Stomach (tissue), 8 donors: ENCODE measurements at regions not wholly inside any gene's neighbourhood (a gene's known extent, or its start where the extent isn't known, plus 50 kb on each side); places are given as distances from the start of the nearest gene placed in this dataset.
A peak's percentile ranks its signal among the peaks of the same experiment; 100 is the strongest.
"Not testable (repeated sequence)": the region's sequence is repeated elsewhere in the genome, so short reads cannot be mapped to it uniquely, and the experiment has no call there.

Source experiments
- DNase-seq, 2 donors: peaks; one replicate each; pipeline versions ENCODE4 v3.0.0 to v3.0.0-alpha.2; 2013 to 2019
- H3K27ac ChIP-seq, 5 donors: fragments of 200-600 bp in 4 of 5; sonication (generic) in 4 of 5; one replicate each; pipeline ENCODE4 v1.5.1; 2013 to 2019; ENCODE audit warnings: mild to moderate bottlenecking in 1 of 5, moderate library complexity in 1 of 5
- H3K27me3 ChIP-seq, 3 donors: fragments of 200-600 bp; sonication (generic); one replicate each; pipeline ENCODE4 v1.5.1; 2017 to 2019; ENCODE audit warnings: mixed run types in 1 of 3
- H3K36me3 ChIP-seq, 4 donors: fragments of 200-600 bp; sonication (generic); 1 replicate in 3 of 4; 2 replicates in 1 of 4; pipeline ENCODE4 v1.5.1; 2016 to 2019
- H3K4me1 ChIP-seq, 4 donors: fragments of 200-600 bp; sonication (generic); one replicate each; pipeline ENCODE4 v1.5.1; 2016 to 2019
- H3K4me3 ChIP-seq, 4 donors: fragments of 200-600 bp; sonication (generic) in 3 of 4; one replicate each; pipeline ENCODE4 v1.5.1; 2016 to 2019; ENCODE audit warnings: mild to moderate bottlenecking in 1 of 4
- H3K9me3 ChIP-seq, 4 donors: fragments of 200-600 bp; sonication (generic); one replicate each; pipeline ENCODE4 v1.5.1; 2016 to 2019
- EP300 ChIP-seq: sonication (generic); formaldehyde crosslinking; IDR thresholded peaks from one replicate; pipeline ENCODE4 v1.6.1; 2017; ENCODE audit warnings: antibody characterized with exemption
- POLR2A ChIP-seq, 4 donors: fragments of 450-650 bp; IDR thresholded peaks; one replicate each; pipeline ENCODE4 v1.6.1; 2016; ENCODE audit warnings: antibody characterized with exemption in 4 of 4, control low read depth in 2 of 4, mild to moderate bottlenecking in 1 of 4, moderate library complexity in 1 of 4
- POLR2AphosphoS5 ChIP-seq, 3 donors: sonication (generic); formaldehyde crosslinking; IDR thresholded peaks; one replicate each; pipeline ENCODE4 v1.6.1; 2016; ENCODE audit warnings: antibody characterized with exemption in 3 of 3
- WGBS, 5 donors: extraction: QIAGEN DNeasy Blood & Tissue Kit in 3 of 5; methylation state at CpG; one replicate each; pipeline versions ENCODE4 v1.1.5 to v1.1.7; 2013 to 2018; 5-methylcytosine and 5-hydroxymethylcytosine counted together
- intact Hi-C: fragments of 100-400 bp; cut with DNase I; formaldehyde crosslinking; loops from one replicate; pipeline ENCODE4 v1.15.1; 2023; ENCODE audit warnings: low total_unique reads
- TF ChIP-seq, protein P1 (sequence below), 7 experiments: fragments of 450-650 bp in 4 of 7; fragments of 200-600 bp in 3 of 7; sonication (generic) in 3 of 7; IDR thresholded peaks; one replicate each; pipeline ENCODE4 v1.5.1; 2016 to 2019; ENCODE audit warnings: antibody characterized with exemption in 7 of 7, control low read depth in 2 of 7, mild to moderate bottlenecking in 1 of 7
- donor health status: healthy with polysubstance abuse.
- donor health status: Bipolar disorder and iron deficiency.
- donor health status: healthy.

DNA sequence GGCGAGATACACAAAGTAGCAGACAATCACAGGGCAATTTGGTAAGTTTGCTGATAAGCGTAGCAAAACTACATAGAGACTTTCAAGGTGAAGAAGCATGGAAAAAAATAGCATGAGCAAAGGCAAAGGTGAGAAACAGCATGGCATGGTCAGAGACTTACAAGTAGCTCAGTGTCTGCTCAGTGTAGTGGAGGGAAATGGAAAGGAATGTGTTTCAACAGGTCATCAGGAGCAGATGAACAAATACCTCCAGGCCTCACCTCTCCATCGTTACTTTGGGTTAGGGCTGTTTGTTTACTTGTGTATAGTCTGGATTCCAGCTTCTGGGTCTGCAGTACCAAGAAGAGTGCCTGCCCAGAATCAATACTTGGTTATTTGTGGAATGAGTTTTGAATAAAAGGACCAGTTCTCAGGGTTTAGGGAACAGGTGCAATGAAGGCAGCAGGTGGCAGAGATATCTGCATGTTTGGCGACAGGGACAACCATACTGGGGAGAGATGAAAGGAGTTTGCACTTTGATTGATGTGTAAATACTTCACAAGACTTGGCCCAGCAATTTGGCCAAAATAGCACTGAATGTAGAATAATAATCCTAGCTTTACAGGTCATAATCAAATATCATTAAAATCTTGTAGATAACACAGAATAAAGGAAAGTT lies 97.0 kb upstream of the FGGY start:
- intact Hi-C loops: no loop called here
- Histone ChIP-seq H3K4me1 (peaks cover 6 to 28% (median 12%) of the 10 kb centered on the region in 4 donors), H3K27ac (no peak overlapping the region), H3K36me3 (no peaks in the 10 kb centered on the region), H3K27me3 (no peaks in the 10 kb centered on the region), H3K4me3 (no peak overlapping the region), H3K9me3 (peaks cover 0 to 3% (median 0%) of the 10 kb centered on the region in 4 donors)
- TF ChIP-seq EP300 (no peak), POLR2A (IDR thresholded peaks at IDR 0.05) (no peak), POLR2AphosphoS5 (IDR thresholded peaks at IDR 0.05) (no peak)
- TF ChIP-seq, protein P1, sequence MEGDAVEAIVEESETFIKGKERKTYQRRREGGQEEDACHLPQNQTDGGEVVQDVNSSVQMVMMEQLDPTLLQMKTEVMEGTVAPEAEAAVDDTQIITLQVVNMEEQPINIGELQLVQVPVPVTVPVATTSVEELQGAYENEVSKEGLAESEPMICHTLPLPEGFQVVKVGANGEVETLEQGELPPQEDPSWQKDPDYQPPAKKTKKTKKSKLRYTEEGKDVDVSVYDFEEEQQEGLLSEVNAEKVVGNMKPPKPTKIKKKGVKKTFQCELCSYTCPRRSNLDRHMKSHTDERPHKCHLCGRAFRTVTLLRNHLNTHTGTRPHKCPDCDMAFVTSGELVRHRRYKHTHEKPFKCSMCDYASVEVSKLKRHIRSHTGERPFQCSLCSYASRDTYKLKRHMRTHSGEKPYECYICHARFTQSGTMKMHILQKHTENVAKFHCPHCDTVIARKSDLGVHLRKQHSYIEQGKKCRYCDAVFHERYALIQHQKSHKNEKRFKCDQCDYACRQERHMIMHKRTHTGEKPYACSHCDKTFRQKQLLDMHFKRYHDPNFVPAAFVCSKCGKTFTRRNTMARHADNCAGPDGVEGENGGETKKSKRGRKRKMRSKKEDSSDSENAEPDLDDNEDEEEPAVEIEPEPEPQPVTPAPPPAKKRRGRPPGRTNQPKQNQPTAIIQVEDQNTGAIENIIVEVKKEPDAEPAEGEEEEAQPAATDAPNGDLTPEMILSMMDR (IDR thresholded peaks at IDR 0.05): no peak
- no peak for DNase-seq
- WGBS, 5 donors: 48 to 64% (median 57%) methylated on average over 4 of the region's 4 CpGs

DNA sequence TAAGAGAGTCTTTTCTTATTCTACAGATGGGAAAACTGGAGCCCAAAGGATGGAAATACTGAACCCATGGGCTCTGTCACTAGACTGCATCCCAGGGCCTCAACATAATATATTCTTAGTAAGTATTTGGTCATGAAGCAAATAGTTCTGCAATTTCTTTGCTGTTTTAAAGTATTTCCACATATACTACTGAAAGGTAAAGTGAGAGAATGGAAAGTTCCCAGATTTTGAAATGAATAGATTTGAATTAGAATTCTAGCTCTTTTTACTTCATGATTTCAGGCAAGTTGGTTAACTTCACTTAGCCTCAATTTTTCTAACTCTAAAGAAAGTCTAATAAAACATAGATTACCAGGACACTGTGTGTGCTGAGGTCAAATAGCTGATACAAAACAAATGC lies 95.6 kb upstream of the FGGY start:
- no peak overlapping the region for H3K4me3 ChIP-seq
- TF ChIP-seq POLR2AphosphoS5 (IDR thresholded peaks at IDR 0.05) (no peak), POLR2A (IDR thresholded peaks at IDR 0.05) (no peak), EP300 (no peak)
- TF ChIP-seq, protein P1 (IDR thresholded peaks at IDR 0.05): no peak
- H3K9me3 ChIP-seq: peaks cover 0 to 4% (median 0%) of the 10 kb centered on the region in 4 donors
- no peaks in the 10 kb centered on the region for H3K36me3 ChIP-seq
- no peak overlapping the region for H3K27ac ChIP-seq
- no peak for DNase-seq
- intact Hi-C loops: no loop called here
- no peaks in the 10 kb centered on the region for H3K27me3 ChIP-seq
- H3K4me1 ChIP-seq: peaks cover 6 to 28% (median 12%) of the 10 kb centered on the region in 4 donors

DNA sequence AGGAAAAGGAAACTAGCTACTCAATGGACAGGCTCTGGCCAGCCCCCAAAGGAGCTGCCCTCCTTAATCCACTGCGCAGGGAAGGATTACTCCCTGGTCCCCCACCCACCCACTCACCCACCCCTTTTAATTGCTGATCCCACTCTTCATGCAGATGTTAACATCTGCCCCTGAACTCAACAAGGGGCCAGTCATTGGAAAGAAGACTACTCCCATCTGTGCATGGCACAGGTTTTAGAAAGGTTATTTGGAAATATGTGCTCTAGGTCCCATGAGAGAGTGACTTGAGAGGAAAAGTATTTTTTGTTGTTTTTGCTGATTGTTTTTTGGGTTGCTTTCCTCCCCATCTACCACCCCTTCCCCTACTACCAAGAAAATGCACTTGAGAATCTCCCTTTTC lies 94.4 kb upstream of the FGGY start:
- peaks cover 6 to 28% (median 12%) of the 10 kb centered on the region in 4 donors for H3K4me1 ChIP-seq
- intact Hi-C loops: no loop called here

DNA sequence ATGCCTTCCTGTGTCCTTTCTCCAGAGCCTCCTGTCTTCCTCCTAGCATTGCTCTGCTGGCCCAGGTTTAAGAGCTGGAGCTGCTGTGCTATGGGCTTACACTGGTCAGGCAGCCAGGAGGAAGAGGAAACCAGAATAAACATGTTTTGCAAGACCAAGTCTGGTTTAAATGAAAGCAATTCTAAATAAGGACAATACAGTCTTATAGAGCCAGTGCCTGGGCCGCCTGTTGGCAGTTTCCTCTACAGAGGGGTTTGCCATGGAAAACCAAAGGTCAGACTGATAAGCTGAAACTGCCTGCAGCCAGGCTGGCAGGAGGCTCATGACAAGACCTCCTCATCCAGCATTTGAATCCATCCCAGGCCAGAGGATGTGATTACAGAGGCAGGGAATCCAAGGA lies 92.9 kb upstream of the FGGY start:
- peak; percentile 36 to 65 for DNase-seq
- intact Hi-C loops: no loop called here
- TF ChIP-seq POLR2A (IDR thresholded peaks at IDR 0.05) (no peak), POLR2AphosphoS5 (IDR thresholded peaks at IDR 0.05) (peak in 2 of 3 donors; percentile 17 to 20)
- peaks cover 0 to 4% (median 0%) of the 10 kb centered on the region in 4 donors for H3K9me3 ChIP-seq
- peak overlapping the region in 4 of 5 donors; percentile 8 to 76 (median 34) for H3K27ac ChIP-seq
- no peaks in the 10 kb centered on the region for H3K36me3 ChIP-seq
- WGBS, 5 donors: 10 to 30% (median 16%) methylated on average over 1 of the region's 1 CpG
- H3K4me3 ChIP-seq: no peak overlapping the region
- no peaks in the 10 kb centered on the region for H3K27me3 ChIP-seq
- peaks cover 2 to 23% (median 9%) of the 10 kb centered on the region in 4 donors for H3K4me1 ChIP-seq

More for the DNA sequence above, 94.4 kb upstream of the FGGY start:
- Histone ChIP-seq H3K36me3 (no peaks in the 10 kb centered on the region), H3K9me3 (peaks cover 0 to 4% (median 0%) of the 10 kb centered on the region in 4 donors), H3K4me3 (no peak overlapping the region), H3K27me3 (no peaks in the 10 kb centered on the region), H3K27ac (peak overlapping the region in 1 of 5 donors; percentile 76)
- 78 to 95% (median 89%) methylated on average over 1 of the region's 1 CpG for WGBS, 5 donors
- DNase-seq: no peak
- TF ChIP-seq, protein P1 (IDR thresholded peaks at IDR 0.05): no peak
- TF ChIP-seq POLR2AphosphoS5 (IDR thresholded peaks at IDR 0.05) (no peak), EP300 (no peak), POLR2A (IDR thresholded peaks at IDR 0.05) (no peak)

DNA sequence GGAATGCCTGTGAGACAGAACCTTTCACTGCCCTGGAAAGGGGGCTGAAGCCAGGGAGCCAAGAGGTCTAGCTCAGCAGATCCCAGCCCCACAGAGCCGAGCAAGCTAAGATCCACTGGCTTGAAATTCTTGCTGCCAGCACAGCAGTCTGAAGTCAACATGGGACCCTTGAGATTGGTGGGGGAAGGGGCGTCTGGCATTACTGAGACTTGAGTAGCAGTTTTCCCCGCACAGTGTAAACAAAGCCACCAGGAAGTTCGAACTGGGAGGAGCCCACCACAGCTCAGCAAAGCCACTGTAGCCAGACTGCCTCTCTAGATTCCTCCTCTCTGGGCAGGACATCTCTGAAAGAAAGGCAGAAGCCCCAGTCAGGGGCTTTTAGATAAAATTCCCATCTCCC lies 90.3 kb upstream of the FGGY start:
- WGBS, 5 donors: 49 to 59% (median 53%) methylated on average over 3 to 4 of the region's 4 CpGs
- H3K27ac ChIP-seq, H3K27me3 ChIP-seq, H3K9me3 ChIP-seq, H3K4me3 ChIP-seq, H3K36me3 ChIP-seq, DNase-seq, intact Hi-C loops: not testable (repeated sequence)
- H3K4me1 ChIP-seq: peaks cover 0 to 15% (median 9%) of the 10 kb centered on the region in 4 donors

DNA sequence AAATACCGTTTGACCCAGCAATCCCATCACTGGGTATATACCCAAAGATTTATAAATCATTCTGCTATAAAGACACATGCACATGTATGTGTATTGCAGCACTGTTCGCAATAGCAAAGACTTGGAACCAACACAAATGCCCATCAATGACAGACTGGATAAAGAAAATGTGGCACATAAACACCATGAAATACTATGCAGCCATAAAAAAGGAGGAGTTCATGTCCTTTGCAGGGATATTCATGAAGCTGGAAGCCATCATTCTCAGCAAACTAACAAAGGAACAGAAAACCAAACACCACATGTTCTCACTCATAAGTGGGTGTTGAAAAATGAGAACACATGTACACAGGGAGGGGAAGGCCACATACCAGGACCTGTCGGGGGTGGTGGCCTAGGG lies 86.5 kb upstream of the FGGY start:
- DNase-seq, intact Hi-C loops: not testable (repeated sequence)
- 83 to 94% (median 88%) methylated on average over 3 of the region's 3 CpGs for WGBS, 5 donors

More for the DNA sequence above, 86.5 kb upstream of the FGGY start:
- peaks cover 0 to 13% (median 3%) of the 10 kb centered on the region in 4 donors for H3K4me1 ChIP-seq
- H3K9me3 ChIP-seq, H3K27me3 ChIP-seq, H3K36me3 ChIP-seq, H3K4me3 ChIP-seq, H3K27ac ChIP-seq: not testable (repeated sequence)
